ENCODE measurements at regions not wholly inside any gene's neighbourhood (a gene's known extent, or its start where the extent isn't known, plus 50 kb on each side); places are given as distances from the start of the nearest gene placed in this dataset.

DNA sequence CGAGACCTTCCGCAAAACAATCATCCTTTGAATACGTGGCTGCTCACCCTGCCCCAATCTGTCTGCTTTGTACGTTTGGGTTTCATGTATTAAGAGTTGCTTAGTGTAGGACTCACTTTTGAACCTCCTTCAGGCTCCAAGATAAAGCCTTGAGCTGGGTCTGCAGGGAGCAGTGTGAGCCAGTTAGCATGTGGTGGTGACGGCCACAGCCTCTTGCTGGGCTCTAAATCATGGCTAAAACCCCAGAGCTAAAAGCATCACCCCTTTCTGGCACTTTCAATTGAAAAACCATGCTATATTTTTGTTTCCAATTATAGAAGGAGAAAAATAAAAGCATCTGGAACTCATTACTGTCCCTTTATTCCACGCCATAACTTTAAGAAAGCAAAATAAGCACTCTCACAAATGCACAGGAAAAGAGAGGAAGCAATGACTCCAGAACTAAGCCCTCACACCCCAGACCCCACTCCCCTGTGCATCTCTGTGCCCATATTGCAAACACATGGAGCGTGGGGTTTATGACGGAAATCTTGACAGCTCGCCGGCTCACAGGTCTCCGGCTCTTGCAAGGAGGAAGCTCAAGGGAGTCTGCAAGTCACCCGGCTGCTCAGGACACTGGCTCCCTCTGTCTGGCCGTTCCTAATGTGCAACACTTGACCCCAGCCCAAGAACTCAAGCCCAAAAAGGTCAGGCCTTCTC lies 135.5 kb downstream of the MIS18A start:
- DNase-seq, result peak in 1 of 2 donors; percentile 22
- 51 to 58% methylated on average over 12 to 13 of the region's 13 CpGs for WGBS, 2 donors
- Histone ChIP-seq H3K4me1 (no peaks in the 10 kb centered on the region), H3K9me3 (no peaks in the 10 kb centered on the region), H3K27ac (no peak overlapping the region), H3K36me3 (no peaks in the 10 kb centered on the region), H3K4me3 (no peak overlapping the region), H3K27me3 (no peaks in the 10 kb centered on the region)
- TF ChIP-seq POLR2AphosphoS5 (IDR thresholded peaks at IDR 0.05) (no peak), EP300 (IDR thresholded peaks at IDR 0.05) (no peak), POLR2A (IDR thresholded peaks at IDR 0.05) (no peak)
- TF ChIP-seq, protein P1, sequence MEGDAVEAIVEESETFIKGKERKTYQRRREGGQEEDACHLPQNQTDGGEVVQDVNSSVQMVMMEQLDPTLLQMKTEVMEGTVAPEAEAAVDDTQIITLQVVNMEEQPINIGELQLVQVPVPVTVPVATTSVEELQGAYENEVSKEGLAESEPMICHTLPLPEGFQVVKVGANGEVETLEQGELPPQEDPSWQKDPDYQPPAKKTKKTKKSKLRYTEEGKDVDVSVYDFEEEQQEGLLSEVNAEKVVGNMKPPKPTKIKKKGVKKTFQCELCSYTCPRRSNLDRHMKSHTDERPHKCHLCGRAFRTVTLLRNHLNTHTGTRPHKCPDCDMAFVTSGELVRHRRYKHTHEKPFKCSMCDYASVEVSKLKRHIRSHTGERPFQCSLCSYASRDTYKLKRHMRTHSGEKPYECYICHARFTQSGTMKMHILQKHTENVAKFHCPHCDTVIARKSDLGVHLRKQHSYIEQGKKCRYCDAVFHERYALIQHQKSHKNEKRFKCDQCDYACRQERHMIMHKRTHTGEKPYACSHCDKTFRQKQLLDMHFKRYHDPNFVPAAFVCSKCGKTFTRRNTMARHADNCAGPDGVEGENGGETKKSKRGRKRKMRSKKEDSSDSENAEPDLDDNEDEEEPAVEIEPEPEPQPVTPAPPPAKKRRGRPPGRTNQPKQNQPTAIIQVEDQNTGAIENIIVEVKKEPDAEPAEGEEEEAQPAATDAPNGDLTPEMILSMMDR (IDR thresholded peaks at IDR 0.05), result no peak
- peak in 1 of 2 donors; percentile 50 for ATAC-seq (ENCODE audit: low FRiP score in 2 of 2)

DNA sequence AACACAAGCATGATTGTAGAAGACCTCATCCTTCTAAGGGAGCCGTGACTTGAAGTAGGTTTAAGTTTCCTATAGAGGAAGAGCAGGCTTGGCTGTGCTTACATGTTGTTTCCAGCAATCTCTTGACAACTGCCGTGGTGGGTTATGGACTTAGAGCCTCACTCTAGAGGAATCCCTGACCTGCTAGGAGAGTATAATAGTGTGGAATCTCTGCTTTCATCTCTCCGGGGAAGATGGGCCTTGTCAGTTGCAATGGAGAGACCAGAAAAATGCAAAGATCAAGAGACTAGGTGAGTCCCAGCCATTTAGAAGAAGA lies 137.6 kb downstream of the MIS18A start:
- TF ChIP-seq EP300 (IDR thresholded peaks at IDR 0.05) (no peak), POLR2A (IDR thresholded peaks at IDR 0.05) (no peak), POLR2AphosphoS5 (IDR thresholded peaks at IDR 0.05) (no peak)
- TF ChIP-seq, protein P1 (IDR thresholded peaks at IDR 0.05), result no peak
- H3K4me3 ChIP-seq, result no peak overlapping the region
- ATAC-seq (ENCODE audit: low FRiP score in 2 of 2) (no peak), DNase-seq (no peak)
- H3K27ac ChIP-seq, result no peak overlapping the region
- WGBS, 2 donors, result 80 to 88% methylated on average over 3 of the region's 3 CpGs
- H3K9me3 ChIP-seq, result peaks cover 0 to 6% (median 0%) of the 10 kb centered on the region in 4 donors
- H3K27me3 ChIP-seq, result no peaks in the 10 kb centered on the region
- H3K36me3 ChIP-seq, result no peaks in the 10 kb centered on the region
- no peaks in the 10 kb centered on the region for H3K4me1 ChIP-seq

DNA sequence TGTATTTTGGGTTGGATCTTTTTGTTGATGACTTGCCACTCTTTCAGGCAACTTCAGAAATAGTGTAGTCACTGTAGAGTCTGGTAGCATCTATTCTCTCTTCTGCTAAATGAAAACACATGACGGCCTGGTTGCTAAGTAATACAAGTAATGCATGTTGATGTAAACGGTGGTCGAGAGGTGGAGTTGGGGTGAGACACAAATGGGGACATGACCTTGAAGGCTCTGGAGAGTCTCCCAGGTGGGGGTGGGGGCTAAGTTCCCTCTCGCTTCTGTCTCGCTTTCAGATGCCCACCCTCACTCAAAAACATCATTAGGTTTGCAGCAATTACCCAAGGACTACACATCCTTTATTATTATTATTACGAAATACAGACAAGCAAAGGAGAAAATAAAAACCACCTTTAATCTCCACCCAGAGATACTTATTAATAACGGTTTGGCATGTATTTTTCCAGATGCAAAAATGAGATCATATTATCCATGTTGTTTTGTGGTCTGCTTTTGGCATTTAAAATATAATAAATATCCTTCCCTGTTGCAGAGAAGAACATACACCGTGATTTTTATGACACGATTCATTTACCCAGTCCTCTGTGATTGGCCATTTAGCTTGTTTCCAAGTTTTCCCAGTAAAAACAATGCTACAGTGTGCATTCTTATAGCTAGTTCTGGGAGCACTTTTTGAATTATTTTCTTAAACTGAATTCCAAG lies 138.1 kb downstream of the MIS18A start:
- H3K4me3 ChIP-seq, result no peak overlapping the region
- no peak overlapping the region for H3K27ac ChIP-seq
- 73 to 79% methylated on average over 9 of the region's 9 CpGs for WGBS, 2 donors

GRCh38 chr21:32140151-32140550 lies 138.7 kb downstream of the MIS18A start:
- H3K27ac ChIP-seq, result no peak overlapping the region
- H3K4me1 ChIP-seq, result no peaks in the 10 kb centered on the region
- H3K27me3 ChIP-seq, result no peaks in the 10 kb centered on the region
- no peak overlapping the region for H3K4me3 ChIP-seq
- H3K36me3 ChIP-seq, result no peaks in the 10 kb centered on the region
- WGBS, 2 donors, result 79 to 97% methylated on average over 3 to 4 of the region's 4 CpGs
- DNase-seq (no peak), ATAC-seq (ENCODE audit: low FRiP score in 2 of 2) (peak in 1 of 2 donors; percentile 60)
- no peak for TF ChIP-seq EP300 (IDR thresholded peaks at IDR 0.05)
- TF ChIP-seq POLR2AphosphoS5 (IDR thresholded peaks at IDR 0.05), result no peak
- TF ChIP-seq, protein P1 (IDR thresholded peaks at IDR 0.05), result no peak
- TF ChIP-seq POLR2A (IDR thresholded peaks at IDR 0.05), result no peak
- H3K9me3 ChIP-seq, result peaks cover 0 to 6% (median 0%) of the 10 kb centered on the region in 4 donors

More for the DNA sequence above, 138.1 kb downstream of the MIS18A start:
- DNase-seq (no peak), ATAC-seq (ENCODE audit: low FRiP score in 2 of 2) (peak in 1 of 2 donors; percentile 74)
- H3K36me3 ChIP-seq, result no peaks in the 10 kb centered on the region
- H3K27me3 ChIP-seq, result no peaks in the 10 kb centered on the region
- no peaks in the 10 kb centered on the region for H3K4me1 ChIP-seq
- TF ChIP-seq POLR2A (IDR thresholded peaks at IDR 0.05), result no peak
- no peak for TF ChIP-seq EP300 (IDR thresholded peaks at IDR 0.05)
- no peak for TF ChIP-seq POLR2AphosphoS5 (IDR thresholded peaks at IDR 0.05)
- TF ChIP-seq, protein P1 (IDR thresholded peaks at IDR 0.05), result no peak
- peaks cover 0 to 6% (median 0%) of the 10 kb centered on the region in 4 donors for H3K9me3 ChIP-seq

All from upper lobe of left lung (tissue), 6 donors.